ENCODE measurements at regions not wholly inside any gene's neighbourhood (a gene's known extent, or its start where the extent isn't known, plus 50 kb on each side); places are given as distances from the start of the nearest gene placed in this dataset.

DNA sequence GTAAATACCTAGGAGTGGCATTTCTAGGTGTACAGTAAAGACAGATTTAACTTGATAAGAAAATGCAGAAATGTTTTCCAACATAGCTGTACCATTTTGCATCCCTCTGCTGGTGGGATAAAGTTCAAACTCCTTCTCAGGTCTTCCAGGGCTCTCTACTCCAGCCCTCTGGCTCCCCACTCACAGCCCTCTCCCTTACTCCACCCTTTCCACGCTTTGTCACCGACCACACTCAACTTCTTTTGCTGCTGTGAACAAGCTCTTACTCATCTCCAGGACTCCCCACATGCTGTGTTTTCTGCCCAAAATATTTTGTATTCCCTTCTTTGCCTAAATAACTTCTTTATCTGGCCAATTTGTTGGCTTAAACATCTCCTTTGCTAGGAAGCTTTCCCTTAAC lies 90.6 kb upstream of the OSMR start:
- DNase-seq: no peak

DNA sequence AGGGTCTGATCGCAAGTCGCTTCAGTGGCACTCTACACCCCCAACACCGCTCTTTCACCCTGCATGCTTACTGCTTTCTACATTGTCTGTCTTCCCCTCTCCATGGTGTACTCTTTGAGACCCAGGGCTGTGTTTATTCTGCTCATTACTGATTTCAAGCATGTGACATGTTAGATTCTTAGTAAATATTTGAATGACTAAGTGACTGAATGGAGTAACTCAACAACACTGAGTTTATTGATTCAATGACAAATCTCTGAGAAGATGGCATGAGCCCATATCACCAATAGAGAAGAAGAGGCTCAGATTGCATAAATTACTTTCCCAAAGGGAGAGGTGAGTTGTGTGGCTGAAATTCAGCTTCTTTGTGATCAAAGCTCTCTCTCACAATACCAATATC lies 89.7 kb upstream of the OSMR start:
- DNase-seq: no peak

DNA sequence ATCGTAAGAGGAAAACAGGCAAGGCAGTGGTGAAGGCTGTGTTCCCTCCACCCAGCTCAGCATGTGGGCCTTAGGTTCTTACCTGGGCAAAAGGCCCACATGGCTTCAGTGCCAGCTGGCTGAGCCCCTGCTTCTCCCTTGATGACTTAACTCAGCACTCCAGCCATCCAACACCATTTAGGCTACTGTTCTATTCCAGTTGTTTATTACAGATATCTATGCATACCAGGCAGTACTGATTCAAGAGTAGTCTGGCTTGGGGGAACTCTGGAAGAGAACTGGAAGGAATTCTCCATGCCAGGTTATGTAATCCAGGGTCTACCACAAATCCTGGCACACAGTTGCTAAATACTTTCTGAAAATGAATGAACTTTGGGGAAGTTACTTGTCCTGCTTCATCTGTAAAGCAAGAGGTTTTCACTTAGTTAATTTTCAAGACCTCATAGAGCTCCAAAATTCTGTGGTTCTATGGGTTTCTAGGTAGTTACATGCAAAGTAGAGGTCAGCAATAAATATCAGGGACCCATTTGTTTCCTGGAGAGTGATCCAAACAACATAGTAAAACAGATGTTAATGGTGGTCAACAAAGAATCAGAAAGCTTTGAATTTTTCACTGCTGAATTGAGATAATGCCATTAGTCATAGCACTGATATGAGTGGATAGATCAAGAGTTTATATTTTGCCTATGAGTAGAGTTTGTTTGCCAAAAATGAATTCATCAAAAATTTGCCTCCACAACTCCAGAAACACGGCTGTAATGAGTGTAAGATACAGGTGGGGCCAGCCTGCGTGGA lies 88.2 kb upstream of the OSMR start:
- no peak for DNase-seq

DNA sequence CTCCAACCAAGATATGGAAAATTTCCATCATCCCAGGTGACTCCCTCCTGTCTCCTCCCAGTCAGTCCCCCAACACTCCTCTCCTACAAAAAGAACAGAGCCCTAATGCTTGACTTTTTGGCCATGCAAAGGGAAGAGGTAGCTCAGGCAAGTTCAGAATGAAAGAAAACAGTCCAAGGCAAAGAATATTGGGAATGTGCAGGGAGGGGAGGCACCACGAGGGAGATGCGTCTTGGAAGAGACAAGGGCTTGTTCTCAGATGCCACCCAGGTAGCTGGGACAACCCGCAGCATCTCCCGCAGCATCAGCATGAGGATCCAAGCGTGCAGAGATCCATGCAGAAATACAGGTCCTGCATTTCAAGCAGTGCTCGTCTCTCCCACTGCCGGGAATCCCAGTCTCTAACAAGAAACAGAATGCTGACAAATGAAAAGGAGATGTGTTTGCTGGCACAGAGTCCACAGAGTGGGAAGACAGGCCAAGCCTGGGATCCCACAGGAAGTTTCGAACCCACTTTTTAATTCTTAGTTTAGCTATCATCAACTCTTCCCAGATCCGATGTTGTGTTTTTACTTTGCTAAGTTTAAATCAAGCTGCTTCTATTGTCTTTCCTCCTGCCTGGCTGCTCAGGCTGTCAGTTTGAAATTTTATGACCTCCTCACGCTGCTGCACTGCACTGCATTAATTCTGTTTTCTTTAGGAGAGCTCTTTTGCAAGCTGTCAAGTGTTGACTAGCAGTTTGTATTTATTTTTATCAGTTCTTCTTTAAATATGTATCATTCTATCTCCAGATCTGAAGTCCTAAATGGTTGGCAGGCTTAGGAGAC lies 86.8 kb upstream of the OSMR start:
- DNase-seq: no peak

DNA sequence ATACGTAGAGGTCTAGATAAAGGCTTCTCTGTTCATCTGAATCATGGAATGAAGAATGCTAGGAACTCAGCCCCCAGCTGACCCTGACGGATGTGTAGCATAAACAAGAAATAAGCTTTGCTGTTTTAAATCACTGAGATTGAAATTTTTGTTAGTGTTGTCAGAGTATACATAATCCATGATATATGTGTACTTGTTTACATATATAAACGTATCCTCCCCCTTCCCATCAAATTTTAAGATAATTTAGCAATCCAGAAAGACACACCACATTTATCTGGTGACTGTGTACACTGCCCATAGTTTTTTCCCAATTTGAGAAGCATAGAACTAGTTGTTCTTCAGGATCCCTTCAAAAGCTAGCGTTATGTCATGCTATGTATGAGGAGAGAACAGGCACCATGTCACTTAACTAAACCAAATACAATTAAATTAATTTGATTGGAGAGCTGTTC lies 80.8 kb upstream of the OSMR start:
- no peak for DNase-seq

DNA sequence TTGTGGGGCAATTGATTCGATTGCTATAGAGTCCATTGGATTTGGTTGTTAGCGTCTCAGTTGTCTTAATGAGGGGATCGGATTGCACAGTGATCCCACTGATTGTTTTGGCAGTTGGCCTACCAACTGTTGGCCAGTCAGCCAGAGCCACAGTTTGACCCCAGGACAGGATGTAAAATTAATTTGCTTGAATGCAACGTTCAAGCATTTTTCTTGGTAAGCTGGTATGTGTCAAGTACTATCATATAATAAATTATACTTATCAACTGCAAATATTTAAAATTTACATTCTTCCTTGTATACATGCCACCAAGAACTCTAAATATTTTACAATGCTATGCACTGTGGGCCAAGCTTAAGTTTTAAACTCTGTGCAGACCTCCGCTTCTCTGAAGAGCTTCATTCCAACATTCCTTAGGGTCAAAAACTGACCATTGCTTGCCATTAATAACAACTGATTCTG lies 80.4 kb upstream of the OSMR start:
- DNase-seq: no peak

DNA sequence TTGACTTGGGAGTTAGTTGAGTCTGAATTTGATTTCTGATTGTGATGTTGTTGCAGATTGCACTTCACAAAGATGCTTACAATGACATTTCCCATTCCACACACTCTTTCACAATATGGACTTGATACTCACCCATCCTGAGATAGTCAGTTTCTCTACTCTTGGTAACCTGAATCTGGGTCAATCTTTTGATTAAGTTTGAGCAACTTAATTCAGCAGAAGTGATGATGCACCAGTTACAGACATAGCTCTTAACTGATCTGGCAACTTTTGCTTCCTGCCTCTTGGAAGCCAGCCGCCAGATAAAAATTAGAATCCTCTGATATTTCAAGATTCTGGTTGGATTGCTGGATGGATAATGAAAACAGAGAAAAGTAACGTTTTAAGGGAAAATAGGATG lies 79.7 kb upstream of the OSMR start:
- no peak for DNase-seq

DNA sequence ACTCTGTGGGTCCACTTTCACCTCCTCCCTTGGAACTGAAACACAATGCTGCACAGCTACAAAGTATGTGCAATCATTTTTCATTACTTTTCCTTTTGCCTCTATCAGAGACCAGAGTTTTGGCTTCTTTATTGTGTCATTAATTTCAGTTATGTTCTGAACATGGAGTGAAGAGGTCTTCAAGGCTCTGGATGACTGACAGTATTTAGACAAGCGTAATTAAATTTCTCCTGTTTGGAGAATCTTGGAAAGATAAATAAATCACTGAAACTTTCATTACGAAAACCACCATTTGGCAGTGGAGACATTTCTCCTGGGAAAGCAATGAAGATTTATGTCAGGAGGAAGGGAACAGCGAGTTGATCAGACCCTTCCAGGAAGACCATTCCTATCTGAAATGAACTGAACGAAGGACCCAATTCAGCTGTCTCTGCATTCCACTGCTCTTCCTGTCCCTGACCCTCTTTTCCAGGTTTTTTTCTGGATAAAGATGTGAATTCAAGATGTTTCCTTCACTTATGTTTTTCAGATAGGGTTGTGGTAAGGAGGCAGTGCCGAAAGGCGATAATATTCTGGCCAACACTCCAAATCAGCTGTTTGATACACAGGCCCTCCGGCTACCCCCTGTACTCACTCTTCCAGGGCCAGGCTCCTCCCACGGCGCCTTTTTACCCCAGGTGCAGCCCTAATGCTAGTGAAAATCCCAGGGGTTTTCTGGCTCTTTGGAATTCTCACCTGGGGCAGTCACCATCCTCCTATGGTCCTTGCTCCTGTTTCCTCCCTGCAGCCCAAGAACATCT lies 77.2 kb upstream of the OSMR start:
- no peak for DNase-seq

DNA sequence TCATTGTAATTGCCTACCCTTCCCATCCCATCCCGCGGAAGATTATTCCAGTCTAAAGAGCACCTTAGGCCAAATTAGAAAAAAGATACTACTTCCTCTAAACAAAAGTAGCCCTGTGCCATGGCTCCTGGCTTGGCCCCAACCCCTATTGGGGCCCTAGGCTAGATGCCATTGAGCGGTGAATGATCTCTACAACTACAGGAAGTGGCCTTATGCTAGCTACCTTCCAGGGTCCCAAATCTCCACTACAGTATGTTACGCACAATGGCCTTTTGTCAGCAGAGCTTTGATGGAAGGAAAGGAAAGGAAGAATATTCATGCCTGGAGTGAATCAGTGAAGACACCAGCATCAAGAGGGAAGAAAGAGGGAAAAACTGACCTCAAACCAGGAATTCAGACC lies 73.3 kb upstream of the OSMR start:
- DNase-seq: no peak

DNA sequence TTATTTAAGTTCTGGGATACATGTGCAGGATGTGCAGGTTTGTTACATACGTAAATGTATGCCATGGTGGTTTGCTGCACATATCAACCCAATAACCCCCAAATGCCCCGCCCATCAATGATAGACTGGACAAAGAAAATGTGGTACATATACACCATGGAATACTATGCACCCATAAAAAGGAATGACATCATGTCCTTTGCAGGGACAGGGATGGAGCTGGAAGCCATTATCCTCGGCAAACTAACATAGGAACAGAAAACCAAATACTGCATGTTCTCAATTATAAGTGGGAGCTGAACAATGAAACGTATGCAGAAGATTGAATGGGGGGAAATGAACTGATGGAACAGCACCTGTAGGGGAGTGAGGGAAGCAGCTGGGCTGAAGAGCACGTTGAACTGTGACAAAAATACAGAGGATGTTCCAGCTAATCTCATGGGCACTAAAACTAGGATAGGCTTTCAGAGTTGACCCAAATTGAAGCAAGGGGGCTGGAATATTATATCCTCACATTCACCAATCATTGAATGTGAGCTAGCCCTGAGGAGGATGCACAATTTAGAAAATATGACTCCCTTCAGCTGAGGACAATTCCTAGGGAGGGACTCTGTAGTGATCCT lies 70.5 kb upstream of the OSMR start:
- no peak for DNase-seq

DNA sequence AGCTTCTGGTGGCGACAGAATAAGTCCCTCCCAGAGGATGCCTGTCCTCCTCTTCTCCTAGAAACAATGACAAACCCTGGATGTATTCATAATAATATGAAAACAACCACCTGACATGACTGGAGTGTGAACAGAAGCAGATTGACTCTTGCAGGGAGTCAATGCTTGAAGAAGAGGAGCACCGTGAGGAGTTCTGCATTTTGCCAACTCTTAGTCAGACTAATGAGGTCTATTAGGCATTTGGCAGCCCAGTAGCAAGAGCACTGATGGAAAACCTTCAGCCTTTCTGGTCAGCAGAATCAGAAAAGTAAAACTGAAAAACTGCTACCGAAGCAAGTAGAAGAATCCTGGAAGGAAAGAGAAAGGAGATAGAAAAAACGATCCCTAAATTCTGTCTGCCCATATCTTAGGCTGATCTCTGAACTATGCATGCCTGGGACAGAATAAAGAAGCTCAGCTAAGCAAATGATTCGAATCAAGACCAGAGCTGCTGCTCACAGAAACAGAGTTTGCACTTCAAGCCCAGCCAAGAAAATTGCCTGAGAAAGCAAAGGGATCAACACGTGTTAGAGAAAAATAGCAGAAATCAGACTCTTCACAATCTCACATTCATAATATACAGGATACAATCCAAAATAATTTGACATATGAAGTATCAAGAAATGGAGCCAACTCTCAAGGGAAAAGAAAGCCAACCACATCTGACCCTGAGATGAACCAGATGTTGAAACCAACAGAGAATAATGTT lies 69.5 kb upstream of the OSMR start:
- DNase-seq: no peak

DNA sequence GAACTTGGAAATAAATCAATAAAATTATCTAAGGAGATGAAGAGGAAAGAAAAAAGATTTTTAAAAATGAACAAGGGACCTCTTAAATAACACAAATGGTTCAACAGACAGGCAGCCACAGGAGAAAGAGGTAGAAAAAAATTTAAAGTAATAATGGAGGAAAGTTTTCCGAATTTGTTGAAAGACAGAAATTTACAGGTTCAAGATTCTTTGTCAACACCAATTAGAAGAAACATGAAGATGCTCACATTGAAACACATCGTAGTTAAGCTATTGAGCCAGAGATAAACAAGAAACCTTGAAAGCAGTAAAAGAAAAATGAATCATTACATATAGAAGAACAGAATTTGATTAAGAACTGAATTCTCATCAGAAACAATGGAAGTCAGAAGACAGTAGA lies 68.7 kb upstream of the OSMR start:
- DNase-seq: no peak

DNA sequence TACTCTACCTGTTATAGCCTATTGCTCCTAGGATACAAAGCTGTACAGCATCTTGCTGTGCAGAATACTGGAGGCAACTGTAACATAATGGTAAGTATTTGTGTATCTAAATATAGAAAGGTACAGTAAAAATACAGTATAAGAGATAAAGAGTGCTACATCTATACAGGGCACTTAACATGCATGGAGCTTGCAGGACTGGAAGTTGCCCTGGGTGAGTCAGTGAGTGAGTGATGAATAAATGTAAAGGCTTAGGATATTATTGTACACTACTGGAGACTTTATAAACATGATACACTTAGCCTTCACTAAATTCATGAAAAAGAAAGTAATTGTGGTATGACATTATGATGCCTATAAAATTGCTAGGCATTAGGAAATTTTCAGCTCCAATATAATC lies 65.5 kb upstream of the OSMR start:
- no peak for DNase-seq

DNA sequence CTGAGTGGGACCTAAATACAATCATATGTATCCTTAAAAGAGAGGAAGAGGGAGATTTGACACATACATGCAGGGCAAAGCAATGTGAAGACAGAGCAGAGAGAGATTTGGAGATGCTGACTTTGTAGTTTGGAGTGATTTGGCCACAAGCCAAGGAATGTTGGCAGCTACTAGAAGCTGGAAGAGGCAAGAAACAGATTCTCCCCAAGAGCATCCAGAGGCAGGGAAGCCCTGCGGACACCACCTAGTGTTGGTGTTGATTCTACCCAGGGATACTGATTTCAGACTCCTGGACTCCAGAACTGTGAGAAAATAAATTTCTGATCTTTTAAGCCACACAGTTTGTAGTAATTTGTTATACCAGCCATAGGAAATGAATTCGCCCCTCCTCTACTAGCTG lies 64.9 kb upstream of the OSMR start:
- DNase-seq: no peak

DNA sequence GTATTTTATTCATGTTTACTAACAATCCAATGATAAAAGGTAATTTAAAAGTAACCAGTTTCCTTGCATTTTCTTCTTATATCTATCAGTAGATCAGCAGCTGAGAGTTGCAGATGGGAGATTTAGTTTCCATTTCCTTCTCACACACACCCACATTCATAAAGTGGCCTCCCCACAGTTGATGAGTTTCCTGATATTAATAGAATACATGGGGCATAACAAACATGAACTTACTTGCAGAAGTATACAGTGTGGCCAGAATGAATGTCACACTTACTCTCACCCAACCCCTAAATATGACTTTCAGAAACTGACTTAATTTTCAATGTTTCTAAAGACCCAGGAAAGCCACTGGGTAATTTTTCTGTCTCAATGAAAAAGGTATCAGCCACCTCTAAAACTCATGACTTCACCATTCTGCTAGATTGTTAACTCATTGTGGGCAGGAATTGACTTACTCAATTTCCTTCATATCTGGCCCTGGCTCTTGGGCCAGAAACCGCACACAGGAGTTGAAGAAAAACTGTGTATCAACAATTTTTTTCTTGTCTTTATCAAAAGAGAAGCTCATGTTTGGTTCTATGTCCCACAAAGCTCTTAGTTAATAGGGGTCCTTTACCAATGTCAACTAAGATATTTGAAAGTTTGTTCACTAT lies 63.5 kb upstream of the OSMR start:
- DNase-seq: no peak

DNA sequence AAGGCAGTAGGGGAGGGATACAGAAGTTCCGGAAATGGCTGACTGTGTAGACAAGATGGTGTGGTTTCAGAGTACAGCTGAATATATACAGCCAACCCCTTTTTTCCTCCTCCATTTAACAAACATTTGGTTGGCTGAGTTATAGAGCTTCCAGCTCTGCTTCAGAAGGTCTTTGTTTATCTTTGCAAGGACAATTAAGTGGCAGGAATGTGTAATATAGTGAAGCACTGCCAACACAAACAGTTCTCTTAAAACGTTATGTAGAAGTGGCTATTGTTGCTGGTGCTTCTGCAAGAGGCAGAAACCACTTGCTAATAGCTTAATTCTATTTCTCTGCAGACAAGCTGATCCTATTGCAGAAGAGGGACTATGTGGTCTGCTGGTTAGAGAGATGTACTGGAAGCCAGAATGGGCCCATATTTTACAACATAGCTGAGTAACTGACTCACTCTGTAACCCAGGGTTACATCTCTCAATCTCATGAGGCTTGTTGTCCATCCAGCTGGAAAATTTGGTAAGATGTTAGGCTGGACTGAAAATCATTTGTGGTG lies 62.7 kb upstream of the OSMR start:
- DNase-seq: peak; percentile 80

DNA sequence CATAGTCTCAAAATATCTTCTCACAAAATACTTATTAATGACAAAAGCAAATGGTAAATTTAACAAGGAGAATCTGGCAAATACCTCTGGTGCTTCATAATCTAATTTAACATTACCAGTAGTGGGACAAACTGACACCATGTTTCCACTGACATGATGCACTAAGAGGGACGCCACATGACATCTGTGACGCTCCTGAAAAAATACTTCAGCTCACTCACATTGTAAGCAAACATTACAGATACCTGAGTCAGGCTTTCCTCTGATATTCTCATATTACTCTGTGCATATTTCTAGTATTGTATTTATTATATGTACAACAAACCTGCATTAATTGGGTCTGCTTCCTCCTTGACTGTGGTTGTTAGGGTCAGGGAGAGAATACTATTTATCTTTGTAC lies 56.7 kb upstream of the OSMR start:
- no peak for DNase-seq

DNA sequence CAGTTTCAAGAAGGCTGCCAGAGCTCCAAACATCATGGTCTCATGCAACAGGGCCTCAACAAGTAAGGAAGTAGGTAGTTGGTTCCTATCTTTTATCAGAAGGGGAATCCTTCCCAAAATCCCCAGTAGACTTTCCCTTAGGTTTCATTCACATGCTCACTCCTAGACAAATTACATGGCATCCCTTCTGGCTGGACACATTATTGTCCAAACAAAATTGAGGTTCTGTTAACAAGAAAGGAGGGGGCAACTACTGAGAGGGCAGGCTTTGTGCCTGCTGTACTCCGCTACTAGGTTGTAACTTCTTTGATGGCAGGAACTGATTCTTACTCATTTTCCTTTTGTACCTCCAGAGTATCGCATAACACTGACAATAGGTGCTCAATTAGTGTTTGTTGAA lies 56.0 kb upstream of the OSMR start:
- no peak for DNase-seq

DNA sequence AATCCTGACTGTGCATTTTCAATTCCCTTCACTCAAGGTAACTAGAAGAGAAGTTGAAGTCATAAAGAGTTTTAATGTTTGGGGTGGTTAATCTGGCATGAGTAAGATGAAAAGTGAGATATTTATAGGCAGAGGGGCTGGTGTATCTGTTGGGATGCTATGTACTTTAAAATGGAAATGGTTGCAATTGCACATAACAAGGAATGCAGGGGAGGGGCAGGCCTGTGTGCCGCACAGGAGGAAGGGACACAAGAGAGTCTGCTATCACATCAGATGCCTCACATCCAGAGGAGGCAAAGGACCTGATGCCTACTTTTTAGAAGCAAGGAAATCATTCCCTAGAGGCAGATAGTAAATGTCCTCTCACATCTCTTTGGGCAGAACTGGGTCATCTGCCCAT lies 55.5 kb upstream of the OSMR start:
- DNase-seq: no peak

DNA sequence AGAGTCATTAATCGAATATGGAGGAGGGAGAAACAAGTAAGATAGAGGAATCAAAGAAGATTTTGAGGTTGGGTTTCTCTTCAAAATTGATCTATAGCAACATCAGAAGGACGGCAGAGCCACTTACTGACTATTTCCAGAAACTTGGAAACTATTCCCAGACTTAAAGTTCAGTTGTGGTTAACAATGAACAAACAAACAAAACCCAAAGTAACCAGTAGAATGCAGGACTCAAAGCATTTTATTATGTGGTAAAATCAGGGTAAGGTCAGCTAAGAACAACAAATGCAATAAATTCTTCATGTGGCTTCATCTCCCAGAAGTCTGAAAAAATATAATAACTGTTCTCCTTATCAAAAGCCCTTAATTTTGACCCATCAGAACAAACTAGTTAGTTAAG lies 54.9 kb upstream of the OSMR start:
- DNase-seq: no peak

DNA sequence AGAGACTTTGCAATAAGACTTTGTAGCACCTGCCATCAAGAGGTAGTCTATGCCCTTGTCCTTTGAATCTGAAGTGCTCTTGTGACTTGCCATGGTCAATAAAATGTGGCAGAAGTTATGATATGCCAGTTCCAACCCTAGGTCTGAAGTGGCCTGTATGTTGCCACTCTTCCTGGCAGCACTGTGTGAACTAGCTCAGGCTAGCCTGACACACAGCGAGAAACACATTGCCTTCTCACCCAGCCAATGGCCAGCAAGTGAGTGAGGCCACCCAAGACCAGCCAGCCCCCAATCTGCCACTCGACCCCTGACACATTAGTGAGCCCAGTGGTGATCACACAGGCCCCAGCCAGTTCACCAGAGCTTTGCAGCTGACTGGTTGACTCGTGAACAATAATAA lies 52.7 kb upstream of the OSMR start:
- peak; percentile 25 for DNase-seq
